HCT116 (cell line): ENCODE measurements at regions not wholly inside any gene's neighbourhood (a gene's known extent, or its start where the extent isn't known, plus 50 kb on each side); places are given as distances from the start of the nearest gene placed in this dataset.

ENCODE experiments used
- ATAC-seq: fragments of 200-7000 bp; cut with Tn5 transposase; 2 replicates; pipeline ENCODE4 v1.9.1; 2020; ENCODE audit warnings: mild to moderate bottlenecking, moderate library complexity
- BruUV-seq: library from RNA; stranded (reverse); fragments of 400-500 nt; replicated peaks from 2 replicates; lab custom pipeline; 2021; lab: Mats Ljungman, UMichigan
- CTCF ChIA-PET: fragments of 300-600 bp; sonication (Branson Sonifier 250); formaldehyde crosslinking; loops from one replicate; lab custom pipeline; 2021; ENCODE audit warnings: antibody characterized with exemption; lab: Charles Lee
- POLR2A ChIA-PET: fragments of 300-600, 350-600 bp; sonication (Branson Sonifier 250); formaldehyde crosslinking; loops from one replicate; lab custom pipeline; 2021; ENCODE audit warnings: antibody characterized with exemption; lab: Charles Lee
- RAD21 ChIA-PET, 2 experiments: fragments of 300-600 bp; sonication (Branson Sonifier 250); formaldehyde crosslinking; loops; one replicate each; lab custom pipeline; 2023; ENCODE audit warnings: low total read pairs in 2 of 2; ENCODE audit not compliant: uncharacterized antibody in 2 of 2, unreplicated experiment in 2 of 2, low non-redundant PET in 1 of 2; lab: Charles Lee
- DNase-seq: peaks from one replicate; pipeline ENCODE4 v3.0.0-alpha.2; 2010; ENCODE audit warnings: low read depth, low spot score
- H2AFZ ChIP-seq: fragments of 200-600 bp; shearing (Covaris generic), sonication (generic); 2 replicates; pipeline ENCODE4 v1.6.1; 2017; ENCODE audit warnings: low read depth, mixed run types, mixed read lengths, antibody characterized with exemption, low read length; ENCODE audit not compliant: poor library complexity, severe bottlenecking
- H3K27ac ChIP-seq: 2 replicates; pipeline ENCODE4 v1.5.1; 2012; ENCODE audit warnings: low read depth, low read length
- H3K27me3 ChIP-seq: fragments of 200-600 bp; sonication (generic); 2 replicates; pipeline ENCODE4 v1.6.1; 2016; ENCODE audit warnings: mixed run types, low read length, mixed read lengths; ENCODE audit not compliant: insufficient read depth
- H3K36me3 ChIP-seq, 2 experiments: fragments of 200-500 bp in 1 of 2; fragments of 200-600 bp in 1 of 2; sonication (Bioruptor generic) in 1 of 2; sonication (generic) in 1 of 2; 2 replicates each; pipeline versions ENCODE4 v1.5.1 to v1.6.1; 2014 to 2016; ENCODE audit warnings: low read length in 2 of 2, inconsistent platforms in 1 of 2, mixed read lengths in 1 of 2, mixed run types in 1 of 2; ENCODE audit not compliant: insufficient read depth in 2 of 2, control insufficient read depth in 1 of 2
- H3K4me1 ChIP-seq, 2 experiments: fragments of 200-600 bp in 1 of 2; sonication (generic) in 1 of 2; 2 replicates each; pipeline versions ENCODE4 v1.5.1 to v1.6.1; 2012 to 2017; ENCODE audit warnings: low read length in 2 of 2, inconsistent platforms in 1 of 2, mild to moderate bottlenecking in 1 of 2, mixed read lengths in 1 of 2, mixed run types in 1 of 2, moderate library complexity in 1 of 2; ENCODE audit not compliant: insufficient read depth in 2 of 2, control insufficient read depth in 1 of 2
- H3K4me2 ChIP-seq: fragments of 200-600 bp; sonication (generic); 2 replicates; pipeline ENCODE4 v1.6.1; 2017; ENCODE audit warnings: mixed run types, low read length, mixed read lengths
- H3K4me3 ChIP-seq, 2 experiments: fragments of 200-600 bp in 1 of 2; sonication (generic) in 1 of 2; replicated peaks in 1 of 2; 2 replicates each; pipeline ENCODE4 v1.5.1; 2011 to 2016; ENCODE audit warnings: low read length in 2 of 2, control low read depth in 1 of 2, low read depth in 1 of 2, mild to moderate bottlenecking in 1 of 2, mixed read lengths in 1 of 2, mixed run types in 1 of 2
- H3K79me2 ChIP-seq: fragments of 200-600 bp; sonication (generic); 2 replicates; pipeline ENCODE4 v1.6.1; 2017; ENCODE audit warnings: mild to moderate bottlenecking, mixed run types, low read length, moderate library complexity, mixed read lengths; ENCODE audit not compliant: insufficient read depth
- H3K9ac ChIP-seq: fragments of 200-600 bp; sonication (generic); 2 replicates; pipeline ENCODE4 v1.6.1; 2016; ENCODE audit warnings: low read length, mixed read lengths
- H3K9me2 ChIP-seq: fragments of 200-600 bp; sonication (generic), shearing (Covaris generic); 2 replicates; pipeline ENCODE4 v1.6.1; 2017; ENCODE audit warnings: mixed run types, mild to moderate bottlenecking, moderate library complexity; ENCODE audit not compliant: insufficient read depth
- H3K9me3 ChIP-seq, 2 experiments: fragments of 200-500 bp in 1 of 2; fragments of 200-600 bp in 1 of 2; sonication (Bioruptor generic) in 1 of 2; sonication (generic) in 1 of 2; 2 replicates each; pipeline ENCODE4 v1.6.1; 2014 to 2017; ENCODE audit warnings: low read length in 2 of 2, mixed read lengths in 2 of 2, inconsistent platforms in 1 of 2, low read depth in 1 of 2, mild to moderate bottlenecking in 1 of 2, mixed run types in 1 of 2, moderate library complexity in 1 of 2; ENCODE audit not compliant: control insufficient read depth in 1 of 2, insufficient read depth in 1 of 2
- H4K20me1 ChIP-seq: fragments of 200-600 bp; sonication (generic), shearing (Covaris generic); 2 replicates; pipeline ENCODE4 v1.6.1; 2017; ENCODE audit warnings: mixed run types, mild to moderate bottlenecking, moderate library complexity; ENCODE audit not compliant: insufficient read depth
- CEBPB ChIP-seq: IDR thresholded peaks from 2 replicates; pipeline ENCODE4 v1.6.1; 2012; ENCODE audit warnings: low read depth
- EGR1 ChIP-seq: IDR thresholded peaks from 2 replicates; pipeline ENCODE4 v1.6.1; 2012; ENCODE audit warnings: low read depth
- EZH2 ChIP-seq: fragments of 200-600 bp; sonication (generic); IDR thresholded peaks from 2 replicates; pipeline ENCODE4 v1.6.1; 2017; ENCODE audit warnings: antibody characterized with exemption, mixed run types
- EZH2phosphoT487 ChIP-seq: fragments of 200-600 bp; IDR thresholded peaks from 2 replicates; pipeline ENCODE4 v1.6.1; 2018; ENCODE audit warnings: antibody characterized with exemption, borderline replicate concordance
- JUND ChIP-seq: IDR thresholded peaks from 2 replicates; pipeline ENCODE4 v1.6.1; 2012
- POLR2A ChIP-seq: IDR thresholded peaks from 2 replicates; pipeline ENCODE4 v1.7.0; 2011; ENCODE audit warnings: borderline replicate concordance; ENCODE audit not compliant: insufficient read depth, insufficient read length; ENCODE audit errors: extremely low read depth
- POLR2AphosphoS5 ChIP-seq: IDR thresholded peaks from 2 replicates; pipeline ENCODE4 v1.6.1; 2011; ENCODE audit warnings: mild to moderate bottlenecking, low read depth, low read length, moderate library complexity
- RAD21 ChIP-seq: IDR thresholded peaks from 2 replicates; pipeline ENCODE4 v1.6.1; 2012; ENCODE audit warnings: low read depth, mild to moderate bottlenecking
- SP1 ChIP-seq: IDR thresholded peaks from 2 replicates; pipeline ENCODE4 v1.6.1; 2012; ENCODE audit warnings: low read depth
- SRF ChIP-seq: IDR thresholded peaks from 2 replicates; pipeline ENCODE4 v1.6.1; 2012; ENCODE audit warnings: low read depth
- ZFX ChIP-seq: fragments of 450-650 bp; IDR thresholded peaks from 2 replicates; pipeline ENCODE4 v1.6.1; 2017
- ZNF274 ChIP-seq: fragments of 200-500 bp; sonication (Bioruptor generic); IDR thresholded peaks from 2 replicates; pipeline ENCODE4 v1.6.1; 2014; ENCODE audit warnings: mild to moderate bottlenecking, low read depth, low read length, inconsistent platforms
- intact Hi-C: fragments of 100-400 bp; cut with micrococcal nuclease; formaldehyde crosslinking; loops from 2 replicates; pipeline ENCODE4 v1.10.0; 2022
- TF ChIP-seq, protein P1 (sequence below): IDR thresholded peaks from 2 replicates; pipeline ENCODE4 v1.6.1; 2011; ENCODE audit warnings: mild to moderate bottlenecking, low read length, moderate library complexity; ENCODE audit not compliant: insufficient replicate concordance; ENCODE audit errors: extremely low read depth
- TF ChIP-seq, protein P2 (sequence below): IDR thresholded peaks from 2 replicates; pipeline ENCODE4 v1.6.1; 2012

DNA sequence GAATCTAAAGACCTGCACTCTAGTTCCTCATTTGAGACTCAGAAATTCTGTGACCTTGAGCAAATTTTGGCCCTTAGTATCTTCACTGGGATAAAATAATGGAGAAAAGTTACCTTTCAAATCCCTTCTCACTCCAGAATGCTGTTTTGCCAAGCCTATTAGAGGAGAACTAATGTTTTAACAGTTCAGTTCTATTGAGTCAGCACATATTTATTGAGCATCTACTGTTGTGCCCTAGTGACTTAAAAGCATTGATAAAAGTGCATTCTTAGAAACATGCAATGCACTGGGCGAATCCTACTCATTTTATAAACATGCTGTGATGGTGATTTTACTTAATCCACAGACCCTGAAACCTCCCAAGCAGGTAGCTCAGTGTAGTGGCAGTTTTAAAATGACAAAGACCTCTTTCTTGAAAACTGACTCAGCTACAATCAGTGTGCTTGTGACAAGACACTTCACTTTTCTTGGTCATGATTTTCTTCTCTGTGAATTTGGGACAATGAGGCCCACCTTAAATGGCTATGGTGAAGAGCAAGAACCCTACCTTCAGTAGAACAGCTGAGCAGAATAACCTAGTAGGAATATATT, 312.0 kb downstream of the ALDH8A1 start:
- no peak overlapping the region for H3K4me2 ChIP-seq
- H3K36me3 ChIP-seq, result no peaks in the 10 kb centered on the region
- H3K4me3 ChIP-seq, result no peak overlapping the region
- no peak for ATAC-seq
- ChIA-PET RAD21 (no interaction called here), CTCF (interaction anchor here (1.7 kb wide), 1 partner anchor 9 kb away, joined by 5 read pairs; no protein-coding TSS in a partner anchor), POLR2A (no interaction called here)
- H2AFZ ChIP-seq, result no peak overlapping the region
- no TSS peak for BruUV-seq
- H3K27me3 ChIP-seq, result no peaks in the 10 kb centered on the region
- intact Hi-C loops, result no loop called here
- TF ChIP-seq EZH2 (no peak), JUND (no peak), POLR2A (no peak), SRF (no peak), POLR2AphosphoS5 (no peak), RAD21 (no peak)
- H3K79me2 ChIP-seq, result no peaks in the 10 kb centered on the region
- peaks cover 0 to 3% of the 10 kb centered on the region in 2 experiments; a peak in 1 of 4 replicates for H3K4me1 ChIP-seq
- H4K20me1 ChIP-seq, result no peaks in the 10 kb centered on the region
- no peak overlapping the region for H3K27ac ChIP-seq
- no peak for DNase-seq
- H3K9me2 ChIP-seq, result peaks cover 7% of the 10 kb centered on the region; the same call in 1 of the 2 replicates
- H3K9ac ChIP-seq, result no peak overlapping the region
- H3K9me3 ChIP-seq, result no peaks in the 10 kb centered on the region

DNA sequence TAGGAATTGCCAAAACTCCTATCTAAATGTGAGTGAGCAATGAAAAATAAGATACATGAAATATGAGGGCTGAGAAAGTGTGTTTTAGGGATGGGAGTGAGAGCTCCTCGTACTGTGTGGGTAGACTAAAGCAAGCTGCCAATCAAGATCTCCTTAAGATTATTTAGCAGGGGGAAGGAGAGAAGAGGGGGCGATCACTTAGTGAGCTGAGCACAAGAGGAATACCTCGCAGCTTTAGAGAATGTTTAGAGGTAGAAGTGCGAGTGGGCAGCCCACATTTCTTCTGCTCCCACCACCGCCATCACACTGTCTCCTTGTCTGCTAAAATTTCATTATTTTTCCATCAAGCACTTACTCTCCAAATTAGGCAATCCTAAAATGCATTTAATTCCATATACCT, 312.6 kb downstream of the ALDH8A1 start:
- Histone ChIP-seq H3K4me2 (no peak overlapping the region), H3K36me3 (no peaks in the 10 kb centered on the region), H4K20me1 (no peaks in the 10 kb centered on the region), H3K4me3 (no peak overlapping the region), H3K27me3 (no peaks in the 10 kb centered on the region), H3K27ac (no peak overlapping the region), H3K9ac (no peak overlapping the region), H3K4me1 (peaks cover 0 to 3% of the 10 kb centered on the region in 2 experiments; a peak in 1 of 4 replicates), H2AFZ (no peak overlapping the region), H3K9me2 (peaks cover 7% of the 10 kb centered on the region; the same call in 1 of the 2 replicates), H3K9me3 (no peaks in the 10 kb centered on the region), H3K79me2 (no peaks in the 10 kb centered on the region)
- intact Hi-C loops, result no loop called here
- ChIA-PET POLR2A (no interaction called here), CTCF (no interaction called here), RAD21 (no interaction called here)
- TF ChIP-seq SP1 (no peak), EGR1 (no peak), POLR2AphosphoS5 (no peak), CEBPB (no peak), EZH2phosphoT487 (no peak), ZNF274 (no peak), ZFX (no peak)
- TF ChIP-seq, protein P1, sequence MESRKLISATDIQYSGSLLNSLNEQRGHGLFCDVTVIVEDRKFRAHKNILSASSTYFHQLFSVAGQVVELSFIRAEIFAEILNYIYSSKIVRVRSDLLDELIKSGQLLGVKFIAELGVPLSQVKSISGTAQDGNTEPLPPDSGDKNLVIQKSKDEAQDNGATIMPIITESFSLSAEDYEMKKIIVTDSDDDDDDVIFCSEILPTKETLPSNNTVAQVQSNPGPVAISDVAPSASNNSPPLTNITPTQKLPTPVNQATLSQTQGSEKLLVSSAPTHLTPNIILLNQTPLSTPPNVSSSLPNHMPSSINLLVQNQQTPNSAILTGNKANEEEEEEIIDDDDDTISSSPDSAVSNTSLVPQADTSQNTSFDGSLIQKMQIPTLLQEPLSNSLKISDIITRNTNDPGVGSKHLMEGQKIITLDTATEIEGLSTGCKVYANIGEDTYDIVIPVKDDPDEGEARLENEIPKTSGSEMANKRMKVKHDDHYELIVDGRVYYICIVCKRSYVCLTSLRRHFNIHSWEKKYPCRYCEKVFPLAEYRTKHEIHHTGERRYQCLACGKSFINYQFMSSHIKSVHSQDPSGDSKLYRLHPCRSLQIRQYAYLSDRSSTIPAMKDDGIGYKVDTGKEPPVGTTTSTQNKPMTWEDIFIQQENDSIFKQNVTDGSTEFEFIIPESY, result no peak
- TF ChIP-seq, protein P2, sequence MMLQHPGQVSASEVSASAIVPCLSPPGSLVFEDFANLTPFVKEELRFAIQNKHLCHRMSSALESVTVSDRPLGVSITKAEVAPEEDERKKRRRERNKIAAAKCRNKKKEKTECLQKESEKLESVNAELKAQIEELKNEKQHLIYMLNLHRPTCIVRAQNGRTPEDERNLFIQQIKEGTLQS, result no peak
- BruUV-seq, result no TSS peak
- ATAC-seq (no peak), DNase-seq (no peak)
